HUES6 (cell line): ENCODE measurements at regions not wholly inside any gene's neighbourhood (a gene's known extent, or its start where the extent isn't known, plus 50 kb on each side); places are given as distances from the start of the nearest gene placed in this dataset.

ENCODE experiments used
- H3K27ac ChIP-seq: 2 replicates; pipeline ENCODE4 v1.7.0; 2013; ENCODE audit warnings: low read depth, mild to moderate bottlenecking, low read length, inconsistent platforms
- H3K27me3 ChIP-seq: 2 replicates; pipeline ENCODE4 v1.6.1; 2013; ENCODE audit warnings: low read length; ENCODE audit not compliant: control insufficient read depth, insufficient read depth
- H3K36me3 ChIP-seq: 2 replicates; pipeline ENCODE4 v1.6.1; 2013; ENCODE audit warnings: low read length; ENCODE audit not compliant: control insufficient read depth, insufficient read depth
- H3K4me1 ChIP-seq: 2 replicates; pipeline ENCODE4 v1.6.1; 2013; ENCODE audit warnings: low read length; ENCODE audit not compliant: control insufficient read depth, insufficient read depth
- H3K4me3 ChIP-seq: 2 replicates; pipeline ENCODE4 v1.5.1; 2013; ENCODE audit warnings: low read depth, low read length
- H3K9ac ChIP-seq: one replicate; pipeline ENCODE4 v1.6.1; 2013; ENCODE audit warnings: mild to moderate bottlenecking, low read length
- H3K9me3 ChIP-seq: 2 replicates; pipeline ENCODE4 v1.6.1; 2013; ENCODE audit warnings: low read depth, low read length; ENCODE audit not compliant: control insufficient read depth, insufficient read depth

GRCh38 chr12:13471471-13471870, 274.9 kb downstream of the EMP1 start:
- no peaks in the 10 kb centered on the region for H3K27me3 ChIP-seq
- H3K27ac ChIP-seq = no peak overlapping the region
- no peaks in the 10 kb centered on the region for H3K9me3 ChIP-seq
- H3K36me3 ChIP-seq = no peaks in the 10 kb centered on the region
- H3K4me3 ChIP-seq = no peak overlapping the region
- H3K4me1 ChIP-seq = no peaks in the 10 kb centered on the region
- H3K9ac ChIP-seq = no peak overlapping the region

- no peak overlapping the region for H3K27ac ChIP-seq
- no peak overlapping the region for H3K4me3 ChIP-seq
- no peak overlapping the region for H3K9ac ChIP-seq
- no peaks in the 10 kb centered on the region for H3K36me3 ChIP-seq
- no peaks in the 10 kb centered on the region for H3K27me3 ChIP-seq
- no peaks in the 10 kb centered on the region for H3K4me1 ChIP-seq
- no peaks in the 10 kb centered on the region for H3K9me3 ChIP-seq
Observed at GRCh38 chr12:13465635-13466034, 269.1 kb downstream of the EMP1 start.

DNA sequence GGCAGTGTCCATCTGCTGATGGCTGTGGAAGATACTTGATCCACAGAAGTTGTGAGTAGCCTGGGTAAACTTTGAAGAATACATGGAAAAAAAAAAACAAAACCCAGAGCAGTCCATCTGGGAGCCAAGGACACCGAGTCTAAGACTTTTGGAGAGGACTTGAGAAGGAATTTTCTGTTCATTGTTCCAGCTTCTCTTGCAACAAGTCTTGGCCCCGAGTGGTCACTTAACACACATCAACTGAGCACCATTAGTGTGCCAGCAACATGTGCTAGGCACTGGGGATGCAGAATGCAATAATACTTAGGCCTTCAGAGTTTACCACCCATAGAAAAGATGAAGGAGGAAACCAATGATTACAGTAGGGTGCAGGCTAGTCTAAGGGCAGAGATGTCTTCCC, 266.7 kb downstream of the EMP1 start:
- no peaks in the 10 kb centered on the region for H3K4me1 ChIP-seq
- no peak overlapping the region for H3K4me3 ChIP-seq
- H3K36me3 ChIP-seq = no peaks in the 10 kb centered on the region
- no peaks in the 10 kb centered on the region for H3K27me3 ChIP-seq
- H3K9me3 ChIP-seq = no peaks in the 10 kb centered on the region
- no peak overlapping the region for H3K9ac ChIP-seq
- no peak overlapping the region for H3K27ac ChIP-seq

DNA sequence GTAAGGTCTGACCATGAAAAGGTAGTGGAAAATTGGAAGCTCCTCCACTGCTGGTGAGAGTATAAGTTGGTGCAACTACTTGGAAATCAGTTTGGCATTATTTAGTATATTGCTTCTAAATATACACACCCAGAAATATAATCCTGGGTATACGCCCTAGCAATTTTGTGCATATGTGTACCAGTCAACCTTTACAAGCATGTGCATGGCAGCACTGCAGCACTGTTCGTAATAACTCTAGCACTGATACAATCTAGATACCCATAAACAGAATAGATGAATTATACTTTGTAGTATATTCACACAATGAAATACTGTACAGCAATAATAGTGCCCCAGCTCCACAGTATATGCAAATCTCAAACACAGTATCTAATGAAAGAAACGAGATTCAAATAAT, 265.9 kb downstream of the EMP1 start:
- Histone ChIP-seq H3K4me1 (no peaks in the 10 kb centered on the region), H3K9ac (no peak overlapping the region), H3K9me3 (no peaks in the 10 kb centered on the region), H3K36me3 (no peaks in the 10 kb centered on the region), H3K27ac (no peak overlapping the region), H3K27me3 (no peaks in the 10 kb centered on the region), H3K4me3 (no peak overlapping the region)

- Histone ChIP-seq H3K36me3 (no peaks in the 10 kb centered on the region), H3K4me3 (no peak overlapping the region), H3K9me3 (no peaks in the 10 kb centered on the region), H3K27ac (no peak overlapping the region), H3K27me3 (no peaks in the 10 kb centered on the region), H3K4me1 (no peaks in the 10 kb centered on the region), H3K9ac (no peak overlapping the region)
Observed at GRCh38 chr12:13455778-13456144, 259.2 kb downstream of the EMP1 start.

GRCh38 chr12:13454991-13455777, 258.7 kb downstream of the EMP1 start:
- no peaks in the 10 kb centered on the region for H3K4me1 ChIP-seq
- no peak overlapping the region for H3K4me3 ChIP-seq
- H3K36me3 ChIP-seq = no peaks in the 10 kb centered on the region

DNA sequence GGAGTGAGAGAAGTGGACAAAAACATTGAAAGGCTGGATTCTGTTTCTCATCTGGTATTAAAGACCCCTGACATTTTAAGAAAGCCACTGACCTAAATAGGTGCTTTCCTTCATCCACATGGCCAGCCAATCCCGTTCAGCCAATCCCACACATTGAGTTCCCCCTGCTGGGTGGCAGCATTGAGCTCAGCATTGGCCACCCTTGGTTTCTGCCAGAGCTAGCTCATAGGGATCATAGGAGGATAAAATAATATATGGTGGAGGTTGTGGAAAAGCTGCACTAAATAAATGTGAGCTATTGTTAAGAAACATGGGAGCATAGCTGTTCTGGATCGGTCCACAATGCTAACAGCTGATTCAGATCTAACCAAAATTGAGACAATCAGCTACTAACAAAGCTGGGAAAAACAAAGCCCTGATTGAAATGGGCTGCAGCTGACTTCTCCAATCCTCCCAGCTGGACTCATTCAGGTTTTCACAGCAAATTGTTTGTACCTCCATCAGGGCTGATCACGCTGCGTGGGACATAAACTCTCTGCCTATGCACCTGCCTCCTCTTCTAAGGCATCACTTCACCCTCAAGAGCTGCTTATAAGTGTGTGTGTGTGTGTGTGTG, 256.5 kb downstream of the EMP1 start:
- no peaks in the 10 kb centered on the region for H3K4me1 ChIP-seq
- no peak overlapping the region for H3K4me3 ChIP-seq
- no peaks in the 10 kb centered on the region for H3K36me3 ChIP-seq
- no peaks in the 10 kb centered on the region for H3K9me3 ChIP-seq
- no peaks in the 10 kb centered on the region for H3K27me3 ChIP-seq
- H3K9ac ChIP-seq = no peak overlapping the region
- no peak overlapping the region for H3K27ac ChIP-seq

More at GRCh38 chr12:13454991-13455777, 258.7 kb downstream of the EMP1 start:
- Histone ChIP-seq H3K9me3 (no peaks in the 10 kb centered on the region), H3K27me3 (no peaks in the 10 kb centered on the region), H3K9ac (no peak overlapping the region), H3K27ac (no peak overlapping the region)

GRCh38 chr12:13451776-13452175, 255.2 kb downstream of the EMP1 start:
- no peak overlapping the region for H3K27ac ChIP-seq
- H3K27me3 ChIP-seq = no peaks in the 10 kb centered on the region
- H3K4me3 ChIP-seq = no peak overlapping the region
- no peaks in the 10 kb centered on the region for H3K4me1 ChIP-seq
- H3K9ac ChIP-seq = no peak overlapping the region
- no peaks in the 10 kb centered on the region for H3K9me3 ChIP-seq
- no peaks in the 10 kb centered on the region for H3K36me3 ChIP-seq

- Histone ChIP-seq H3K27me3 (no peaks in the 10 kb centered on the region), H3K4me1 (no peaks in the 10 kb centered on the region), H3K27ac (no peak overlapping the region), H3K4me3 (no peak overlapping the region), H3K36me3 (no peaks in the 10 kb centered on the region), H3K9me3 (no peaks in the 10 kb centered on the region), H3K9ac (no peak overlapping the region)
Observed at GRCh38 chr12:13450231-13451080, 253.9 kb downstream of the EMP1 start.

DNA sequence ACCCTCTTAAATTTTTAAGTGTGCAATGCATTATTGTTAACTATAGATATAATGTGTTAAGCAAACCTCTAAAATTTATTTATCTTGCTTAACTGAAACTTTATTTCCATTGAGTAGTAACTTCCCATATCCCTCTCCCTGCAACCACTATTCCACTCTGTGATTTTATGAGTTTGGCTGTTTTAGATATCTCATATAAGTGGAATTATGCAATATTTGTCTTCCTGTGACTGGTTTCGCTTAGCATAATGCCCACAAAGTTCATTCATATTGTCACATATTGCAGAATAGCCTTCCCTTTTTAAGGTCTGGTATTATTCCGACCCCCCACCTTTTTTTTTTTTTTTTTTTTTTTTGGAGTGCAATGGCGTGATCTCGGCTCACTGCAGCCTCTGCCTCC, 247.6 kb downstream of the EMP1 start:
- no peaks in the 10 kb centered on the region for H3K4me1 ChIP-seq

GRCh38 chr12:13443498-13443897, 247.0 kb downstream of the EMP1 start:
- H3K36me3 ChIP-seq = no peaks in the 10 kb centered on the region
- H3K9me3 ChIP-seq = no peaks in the 10 kb centered on the region; the same call in 1 of the 2 replicates
- no peak overlapping the region for H3K27ac ChIP-seq
- H3K4me1 ChIP-seq = no peaks in the 10 kb centered on the region
- H3K27me3 ChIP-seq = no peaks in the 10 kb centered on the region
- H3K4me3 ChIP-seq = no peak overlapping the region
- H3K9ac ChIP-seq = no peak overlapping the region

More for the DNA sequence above, 247.6 kb downstream of the EMP1 start:
- Histone ChIP-seq H3K9ac (no peak overlapping the region), H3K27me3 (no peaks in the 10 kb centered on the region), H3K4me3 (no peak overlapping the region), H3K27ac (no peak overlapping the region), H3K9me3 (no peaks in the 10 kb centered on the region), H3K36me3 (no peaks in the 10 kb centered on the region)
